H9 (cell line): ENCODE measurements at regions not wholly inside any gene's neighbourhood (a gene's known extent, or its start where the extent isn't known, plus 50 kb on each side); places are given as distances from the start of the nearest gene placed in this dataset.

Experiments used
- DNase-seq: peaks from one replicate; pipeline ENCODE4 v3.0.0-alpha.2; 2017
- H2AFZ ChIP-seq: one replicate; pipeline ENCODE4 v1.6.1; 2013; ENCODE audit warnings: mild to moderate bottlenecking, low read length, control low read depth, moderate library complexity
- H2AK5ac ChIP-seq: 2 replicates; pipeline ENCODE4 v1.6.1; 2013; ENCODE audit warnings: low read length, control low read depth, mixed read lengths; ENCODE audit not compliant: insufficient read length
- H2BK120ac ChIP-seq: one replicate; pipeline ENCODE4 v1.6.1; 2013; ENCODE audit warnings: low read depth, mild to moderate bottlenecking, low read length, control low read depth, inconsistent platforms; ENCODE audit not compliant: poor library complexity, severe bottlenecking
- H2BK12ac ChIP-seq: 2 replicates; pipeline ENCODE4 v1.6.1; 2013; ENCODE audit warnings: low read length, control low read depth, mixed read lengths, low read depth; ENCODE audit not compliant: insufficient read length
- H2BK15ac ChIP-seq: 2 replicates; pipeline ENCODE4 v1.6.1; 2013; ENCODE audit warnings: low read depth, low read length, control low read depth
- H2BK20ac ChIP-seq: one replicate; pipeline ENCODE4 v1.6.1; 2013; ENCODE audit warnings: low read depth, mild to moderate bottlenecking, low read length, control low read depth, inconsistent platforms; ENCODE audit not compliant: poor library complexity, severe bottlenecking
- H2BK5ac ChIP-seq: 2 replicates; pipeline ENCODE4 v1.6.1; 2013; ENCODE audit warnings: low read length, control low read depth, mixed read lengths; ENCODE audit not compliant: insufficient read length
- H3K14ac ChIP-seq: 2 replicates; pipeline ENCODE4 v1.6.1; 2013; ENCODE audit warnings: low read length, control low read depth; ENCODE audit not compliant: insufficient read depth
- H3K18ac ChIP-seq: 2 replicates; pipeline ENCODE4 v1.6.1; 2013; ENCODE audit warnings: low read depth, mild to moderate bottlenecking, mixed read lengths, low read length, control low read depth; ENCODE audit not compliant: insufficient read length
- H3K23ac ChIP-seq: 2 replicates; pipeline ENCODE4 v1.6.1; 2013; ENCODE audit warnings: low read length, control low read depth, mixed read lengths, low read depth; ENCODE audit not compliant: insufficient read length
- H3K23me2 ChIP-seq: 2 replicates; pipeline ENCODE4 v1.6.1; 2013; ENCODE audit warnings: low read depth, mild to moderate bottlenecking, mixed read lengths, low read length, control low read depth; ENCODE audit not compliant: insufficient read length, poor library complexity, severe bottlenecking
- H3K27ac ChIP-seq: 2 replicates; pipeline ENCODE4 v1.5.1; 2013; ENCODE audit warnings: low read length, control low read depth, mixed read lengths, low read depth; ENCODE audit not compliant: insufficient read length
- H3K27me3 ChIP-seq: 2 replicates; pipeline ENCODE4 v1.6.1; 2013; ENCODE audit warnings: low read length, control low read depth, inconsistent platforms; ENCODE audit not compliant: insufficient read depth
- H3K4ac ChIP-seq: 2 replicates; pipeline ENCODE4 v1.6.1; 2013; ENCODE audit warnings: low read depth, mild to moderate bottlenecking, control low read depth, inconsistent platforms, low read length, moderate library complexity
- H3K4me1 ChIP-seq: 2 replicates; pipeline ENCODE4 v1.6.1; 2013; ENCODE audit warnings: low read length, control low read depth, inconsistent platforms; ENCODE audit not compliant: insufficient read depth
- H3K4me2 ChIP-seq: 2 replicates; pipeline ENCODE4 v1.6.1; 2013; ENCODE audit warnings: low read length, control low read depth, mixed read lengths; ENCODE audit not compliant: insufficient read length, insufficient read depth
- H3K56ac ChIP-seq: 2 replicates; pipeline ENCODE4 v1.6.1; 2013; ENCODE audit warnings: low read depth, mild to moderate bottlenecking, mixed read lengths, low read length, control low read depth; ENCODE audit not compliant: insufficient read length
- H3K79me1 ChIP-seq: 2 replicates; pipeline ENCODE4 v1.6.1; 2013; ENCODE audit warnings: low read depth, mild to moderate bottlenecking, moderate library complexity, low read length, control low read depth, inconsistent platforms; ENCODE audit not compliant: insufficient read depth, poor library complexity, severe bottlenecking
- H3K79me2 ChIP-seq: 2 replicates; pipeline ENCODE4 v1.6.1; 2013; ENCODE audit warnings: low read length, control low read depth, inconsistent platforms; ENCODE audit not compliant: insufficient read depth
- H3K9ac ChIP-seq: 2 replicates; pipeline ENCODE4 v1.6.1; 2013; ENCODE audit warnings: low read length, control low read depth, mixed read lengths; ENCODE audit not compliant: insufficient read length; ENCODE audit errors: extremely low read depth
- H3K9me3 ChIP-seq: one replicate; pipeline ENCODE4 v1.6.1; 2013; ENCODE audit warnings: low read depth, low read length, inconsistent platforms; ENCODE audit not compliant: control insufficient read depth
- H3T11ph ChIP-seq: one replicate; pipeline ENCODE4 v1.6.1; 2013; ENCODE audit warnings: mild to moderate bottlenecking, low read length, control low read depth, inconsistent platforms
- H4K20me1 ChIP-seq: one replicate; pipeline ENCODE4 v1.6.1; 2013; ENCODE audit not compliant: control insufficient read depth, insufficient read length, insufficient read depth
- H4K5ac ChIP-seq: 2 replicates; pipeline ENCODE4 v1.6.1; 2013; ENCODE audit warnings: low read depth, mild to moderate bottlenecking, mixed read lengths, low read length, control low read depth; ENCODE audit not compliant: insufficient read length
- H4K8ac ChIP-seq: replicated peaks from 2 replicates; pipeline ENCODE4 v1.6.1; 2013; ENCODE audit warnings: low read length, control low read depth, mixed read lengths, low read depth; ENCODE audit not compliant: insufficient read length
- H4K91ac ChIP-seq: 2 replicates; pipeline ENCODE4 v1.6.1; 2013; ENCODE audit warnings: low read depth, mild to moderate bottlenecking, moderate library complexity, mixed read lengths, low read length, control low read depth; ENCODE audit not compliant: insufficient read length
- H3K27ac Mint-ChIP-seq, 3 experiments: 2 replicates in 2 of 3; 3 replicates in 1 of 3; pipeline ENCODE4 v1.8.0; 2020 to 2021; ENCODE audit warnings: mixed read lengths in 3 of 3, mild to moderate bottlenecking in 1 of 3, moderate library complexity in 1 of 3
- H3K27me3 Mint-ChIP-seq: 2 replicates; pipeline ENCODE4 v1.8.0; 2021; ENCODE audit warnings: low read depth, mild to moderate bottlenecking, moderate library complexity, mixed read lengths
- H3K36me3 Mint-ChIP-seq, 3 experiments: 2 replicates in 2 of 3; 3 replicates in 1 of 3; pipeline ENCODE4 v1.8.0; 2020 to 2021; ENCODE audit warnings: low read depth in 3 of 3, mixed read lengths in 3 of 3; ENCODE audit not compliant: insufficient read depth in 1 of 3
- H3K4me1 Mint-ChIP-seq, 2 experiments: 2 replicates each; pipeline ENCODE4 v1.8.0; 2020; ENCODE audit warnings: mixed read lengths in 2 of 2
- H3K4me3 Mint-ChIP-seq, 2 experiments: 2 replicates in 1 of 2; 3 replicates in 1 of 2; pipeline ENCODE4 v1.8.0; 2020 to 2021; ENCODE audit warnings: mild to moderate bottlenecking in 2 of 2, mixed read lengths in 2 of 2, moderate library complexity in 1 of 2
- H3K9me3 Mint-ChIP-seq, 2 experiments: 2 replicates in 1 of 2; 3 replicates in 1 of 2; pipeline ENCODE4 v1.8.0; 2020; ENCODE audit warnings: mild to moderate bottlenecking in 2 of 2, mixed read lengths in 2 of 2, moderate library complexity in 1 of 2
- CTCF ChIP-seq: fragments of 200-600 bp; sonication (generic); conservative IDR thresholded peaks from 3 replicates; pipeline ENCODE4 v1.8.0; 2021; ENCODE audit warnings: antibody characterized with exemption, mild to moderate bottlenecking

GRCh38 chr11:94715225-94715624, 52.9 kb upstream of the AMOTL1 start:
- H2AK5ac ChIP-seq: no peak overlapping the region
- no peak overlapping the region for H4K8ac ChIP-seq
- H4K20me1 ChIP-seq: no peaks in the 10 kb centered on the region
- no peaks in the 10 kb centered on the region for H3K9me3 ChIP-seq
- H2BK15ac ChIP-seq: no peak overlapping the region
- H3K14ac ChIP-seq: no peak overlapping the region
- no peaks in the 10 kb centered on the region for H3K27me3 ChIP-seq
- H4K91ac ChIP-seq: no peak overlapping the region
- H3K9ac ChIP-seq: no peak overlapping the region
- peaks cover 0 to 5% (median 3%) of the 10 kb centered on the region in 3 experiments; a peak in 5 of 7 replicates for H3K36me3 Mint-ChIP-seq
- H3K4me1 Mint-ChIP-seq: peaks cover 0 to 3% of the 10 kb centered on the region in 2 experiments; a peak in 2 of 4 replicates
- H3K4me3 Mint-ChIP-seq: no peak overlapping the region
- H2BK12ac ChIP-seq: no peak overlapping the region
- H3K23me2 ChIP-seq: no peaks in the 10 kb centered on the region
- no peak overlapping the region for H3K23ac ChIP-seq
- no peak overlapping the region for H3T11ph ChIP-seq
- H2BK120ac ChIP-seq: no peak overlapping the region
- H3K27me3 Mint-ChIP-seq: peaks cover 2% of the 10 kb centered on the region
- no peak overlapping the region for H2BK20ac ChIP-seq
- H3K9me3 Mint-ChIP-seq: peaks cover 6 to 12% of the 10 kb centered on the region in 2 experiments; a peak in 3 of 5 replicates
- H4K5ac ChIP-seq: no peak overlapping the region
- no peak for DNase-seq
- H3K56ac ChIP-seq: no peak overlapping the region
- H3K4ac ChIP-seq: no peak overlapping the region
- H2BK5ac ChIP-seq: no peak overlapping the region
- no peaks in the 10 kb centered on the region for H3K79me2 ChIP-seq
- no peak overlapping the region for H2AFZ ChIP-seq
- no peak overlapping the region for H3K4me2 ChIP-seq
- TF ChIP-seq CTCF: no peak
- H3K79me1 ChIP-seq: no peaks in the 10 kb centered on the region
- H3K27ac Mint-ChIP-seq: no peak overlapping the region
- no peak overlapping the region for H3K27ac ChIP-seq
- no peaks in the 10 kb centered on the region for H3K4me1 ChIP-seq
- H3K18ac ChIP-seq: no peak overlapping the region
